Panc1 (cell line): ENCODE measurements at regions not wholly inside any gene's neighbourhood (a gene's known extent, or its start where the extent isn't known, plus 50 kb on each side); places are given as distances from the start of the nearest gene placed in this dataset.

Experiments
- POLR2AphosphoS5 ChIP-seq: IDR thresholded peaks from 2 replicates; pipeline ENCODE4 v1.6.1; 2012; ENCODE audit warnings: mild to moderate bottlenecking, low read depth, low read length, moderate library complexity
- SIN3A ChIP-seq: IDR thresholded peaks from 2 replicates; pipeline ENCODE4 v1.6.1; 2012; ENCODE audit warnings: low read depth, mild to moderate bottlenecking, low read length, moderate library complexity, borderline replicate concordance; ENCODE audit not compliant: insufficient read depth
- TCF7L2 ChIP-seq: IDR thresholded peaks from 2 replicates; pipeline ENCODE4 v1.6.1; 2011; ENCODE audit warnings: mild to moderate bottlenecking, low read depth, low read length, inconsistent platforms
- TF ChIP-seq, protein P1 (sequence below): fragments of 450-650 bp; IDR thresholded peaks from 2 replicates; pipeline ENCODE4 v1.5.1; 2017; ENCODE audit warnings: mild to moderate bottlenecking
- TF ChIP-seq, protein P2 (sequence below), 2 experiments: IDR thresholded peaks; 2 replicates each; pipeline ENCODE4 v1.6.1; 2011 to 2012; ENCODE audit warnings: low read depth in 2 of 2, control low read depth in 1 of 2, low read length in 1 of 2, mild to moderate bottlenecking in 1 of 2, moderate library complexity in 1 of 2; ENCODE audit not compliant: insufficient read depth in 1 of 2

DNA sequence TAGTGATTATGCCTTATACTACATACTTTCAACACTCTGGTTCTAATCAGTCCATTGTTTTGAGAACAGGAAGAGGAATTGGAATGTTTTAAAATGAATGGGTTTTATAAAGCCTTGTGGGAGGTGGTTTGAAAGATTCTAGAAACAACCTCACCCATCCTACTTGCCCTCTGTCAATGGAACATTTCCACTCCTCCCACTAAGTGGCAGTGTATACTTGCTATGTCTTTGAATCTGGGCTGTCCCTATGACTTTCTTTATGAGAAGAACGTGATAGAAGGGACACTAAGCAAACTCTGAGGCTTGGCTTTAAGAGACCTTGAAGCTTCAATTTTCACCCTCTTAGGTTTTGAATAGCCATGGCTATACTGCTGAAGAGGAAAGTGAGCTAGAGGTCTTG is 611.2 kb downstream of the PPP4R3C start:
- TF ChIP-seq, protein P1, sequence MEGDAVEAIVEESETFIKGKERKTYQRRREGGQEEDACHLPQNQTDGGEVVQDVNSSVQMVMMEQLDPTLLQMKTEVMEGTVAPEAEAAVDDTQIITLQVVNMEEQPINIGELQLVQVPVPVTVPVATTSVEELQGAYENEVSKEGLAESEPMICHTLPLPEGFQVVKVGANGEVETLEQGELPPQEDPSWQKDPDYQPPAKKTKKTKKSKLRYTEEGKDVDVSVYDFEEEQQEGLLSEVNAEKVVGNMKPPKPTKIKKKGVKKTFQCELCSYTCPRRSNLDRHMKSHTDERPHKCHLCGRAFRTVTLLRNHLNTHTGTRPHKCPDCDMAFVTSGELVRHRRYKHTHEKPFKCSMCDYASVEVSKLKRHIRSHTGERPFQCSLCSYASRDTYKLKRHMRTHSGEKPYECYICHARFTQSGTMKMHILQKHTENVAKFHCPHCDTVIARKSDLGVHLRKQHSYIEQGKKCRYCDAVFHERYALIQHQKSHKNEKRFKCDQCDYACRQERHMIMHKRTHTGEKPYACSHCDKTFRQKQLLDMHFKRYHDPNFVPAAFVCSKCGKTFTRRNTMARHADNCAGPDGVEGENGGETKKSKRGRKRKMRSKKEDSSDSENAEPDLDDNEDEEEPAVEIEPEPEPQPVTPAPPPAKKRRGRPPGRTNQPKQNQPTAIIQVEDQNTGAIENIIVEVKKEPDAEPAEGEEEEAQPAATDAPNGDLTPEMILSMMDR, result peak; percentile 23; the same call in 1 of the 2 replicates
- TF ChIP-seq POLR2AphosphoS5, result no peak
- TF ChIP-seq SIN3A, result no peak
- TF ChIP-seq, protein P2, sequence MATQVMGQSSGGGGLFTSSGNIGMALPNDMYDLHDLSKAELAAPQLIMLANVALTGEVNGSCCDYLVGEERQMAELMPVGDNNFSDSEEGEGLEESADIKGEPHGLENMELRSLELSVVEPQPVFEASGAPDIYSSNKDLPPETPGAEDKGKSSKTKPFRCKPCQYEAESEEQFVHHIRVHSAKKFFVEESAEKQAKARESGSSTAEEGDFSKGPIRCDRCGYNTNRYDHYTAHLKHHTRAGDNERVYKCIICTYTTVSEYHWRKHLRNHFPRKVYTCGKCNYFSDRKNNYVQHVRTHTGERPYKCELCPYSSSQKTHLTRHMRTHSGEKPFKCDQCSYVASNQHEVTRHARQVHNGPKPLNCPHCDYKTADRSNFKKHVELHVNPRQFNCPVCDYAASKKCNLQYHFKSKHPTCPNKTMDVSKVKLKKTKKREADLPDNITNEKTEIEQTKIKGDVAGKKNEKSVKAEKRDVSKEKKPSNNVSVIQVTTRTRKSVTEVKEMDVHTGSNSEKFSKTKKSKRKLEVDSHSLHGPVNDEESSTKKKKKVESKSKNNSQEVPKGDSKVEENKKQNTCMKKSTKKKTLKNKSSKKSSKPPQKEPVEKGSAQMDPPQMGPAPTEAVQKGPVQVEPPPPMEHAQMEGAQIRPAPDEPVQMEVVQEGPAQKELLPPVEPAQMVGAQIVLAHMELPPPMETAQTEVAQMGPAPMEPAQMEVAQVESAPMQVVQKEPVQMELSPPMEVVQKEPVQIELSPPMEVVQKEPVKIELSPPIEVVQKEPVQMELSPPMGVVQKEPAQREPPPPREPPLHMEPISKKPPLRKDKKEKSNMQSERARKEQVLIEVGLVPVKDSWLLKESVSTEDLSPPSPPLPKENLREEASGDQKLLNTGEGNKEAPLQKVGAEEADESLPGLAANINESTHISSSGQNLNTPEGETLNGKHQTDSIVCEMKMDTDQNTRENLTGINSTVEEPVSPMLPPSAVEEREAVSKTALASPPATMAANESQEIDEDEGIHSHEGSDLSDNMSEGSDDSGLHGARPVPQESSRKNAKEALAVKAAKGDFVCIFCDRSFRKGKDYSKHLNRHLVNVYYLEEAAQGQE (IDR thresholded peaks at IDR 0.05; ENCODE audit: insufficient read depth in 1 of 2, low read depth in 2 of 2, low read length in 1 of 2), result no peak
- TF ChIP-seq TCF7L2, result no peak
